ACHN (cell line): ENCODE measurements at regions not wholly inside any gene's neighbourhood (a gene's known extent, or its start where the extent isn't known, plus 50 kb on each side); places are given as distances from the start of the nearest gene placed in this dataset.

Experiments used
- DNase-seq: peaks from one replicate; pipeline ENCODE4 v3.0.0-alpha.2; 2015
- in situ Hi-C: cut with HindIII; loops from 2 replicates; pipeline ENCODE4 v1.10.0; 2017; ENCODE audit warnings: low sequenced_read_pairs, low pct_ligation_motif_present, low pct_unique_long_range_greater_than_20kb

GRCh38 chr2:2764001-2764355 is 432.9 kb upstream of the MYT1L start:
- DNase-seq: no peak
- in situ Hi-C loops: no loop called here

DNA sequence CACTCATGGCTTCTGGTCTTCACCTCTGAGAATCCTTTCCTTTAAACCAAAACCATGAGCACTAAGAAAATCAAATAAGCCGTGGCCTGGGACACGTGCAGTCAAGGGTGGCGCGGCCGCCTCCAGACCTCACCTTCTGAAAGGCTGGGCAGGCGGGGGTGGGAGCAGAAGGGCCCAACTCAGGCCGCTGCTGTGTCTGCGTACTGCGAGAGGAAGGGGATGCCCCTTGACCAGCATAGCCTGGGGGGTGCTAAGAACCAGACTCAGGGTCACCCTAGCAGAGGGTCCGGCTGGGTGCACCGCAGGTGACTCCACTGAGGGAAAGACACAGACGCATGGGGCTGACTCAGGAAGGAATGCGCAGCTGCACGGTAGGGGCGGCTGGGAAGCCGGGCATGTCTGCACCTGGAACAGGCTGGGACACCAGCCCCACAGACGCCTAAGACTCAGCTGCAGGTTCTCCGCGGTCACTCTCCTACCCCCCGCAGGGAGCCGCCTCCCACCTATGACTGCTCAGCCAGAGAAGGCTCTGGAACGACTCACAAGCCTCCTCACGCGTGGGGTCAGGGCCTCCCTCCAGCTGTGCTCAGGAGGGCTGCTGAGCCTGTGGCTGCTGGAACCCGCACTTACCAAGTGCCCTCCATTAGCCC is 432.4 kb upstream of the MYT1L start:
- in situ Hi-C loops: no loop called here

DNA sequence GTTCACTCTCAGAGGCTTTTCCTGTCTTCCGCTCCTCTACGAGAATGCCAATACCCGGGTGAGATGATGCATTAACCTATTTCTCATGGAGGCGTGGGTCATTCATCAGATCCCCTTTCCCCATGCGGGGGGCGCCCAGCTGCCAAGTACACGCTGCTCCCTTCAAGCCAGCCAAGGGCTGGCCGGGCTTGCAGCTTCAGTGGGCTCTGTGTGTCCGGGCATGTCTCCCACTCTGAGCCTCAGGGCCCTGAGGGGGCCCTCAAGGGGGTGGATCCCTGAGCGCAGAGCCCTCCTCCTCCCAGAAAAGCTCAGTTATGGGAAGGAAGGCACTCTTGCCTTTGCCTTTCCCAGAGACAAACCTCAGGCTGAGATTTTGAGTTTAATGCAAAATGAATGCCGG is 431.8 kb upstream of the MYT1L start:
- in situ Hi-C loops: no loop called here

More for the DNA sequence above, 432.4 kb upstream of the MYT1L start:
- no peak for DNase-seq

DNA sequence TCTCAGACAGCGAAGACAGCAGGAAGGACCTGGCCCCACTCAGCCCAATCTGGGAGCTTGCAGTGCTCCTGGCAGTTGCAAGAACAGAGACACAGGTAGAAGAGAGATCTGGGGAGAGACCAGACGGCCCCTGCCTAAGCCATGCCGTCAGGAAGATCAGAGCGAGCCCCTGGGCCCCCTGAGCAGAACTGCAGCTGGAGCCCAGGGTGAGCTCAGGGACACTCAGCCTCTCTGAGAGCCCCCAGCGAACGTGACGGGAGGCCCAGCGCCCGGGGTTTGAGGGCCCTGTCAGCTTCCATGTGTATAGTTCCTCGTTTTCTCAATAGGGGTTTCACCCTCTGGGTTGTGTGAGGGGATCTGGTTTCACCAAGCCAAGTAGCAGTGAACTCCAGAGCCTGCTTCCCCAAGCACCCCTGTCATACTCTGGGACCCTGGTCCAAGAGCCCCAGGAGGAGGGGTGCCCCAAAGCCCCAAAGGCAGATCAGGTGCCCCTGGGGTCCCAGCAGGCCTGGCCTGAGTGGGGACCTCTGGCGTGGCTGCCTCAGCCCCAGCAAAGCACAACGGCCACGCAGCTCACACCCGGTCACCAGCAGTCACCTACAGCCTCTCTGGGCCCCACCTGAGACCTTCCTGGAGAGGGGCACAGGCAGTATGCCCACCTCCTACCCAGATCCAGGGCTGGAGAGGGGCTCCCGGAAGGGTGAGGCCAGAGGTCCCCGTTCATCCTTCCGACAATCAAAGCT is 431.3 kb upstream of the MYT1L start:
- no peak for DNase-seq
- in situ Hi-C loops: no loop called here

More for the DNA sequence above, 431.8 kb upstream of the MYT1L start:
- DNase-seq: no peak

DNA sequence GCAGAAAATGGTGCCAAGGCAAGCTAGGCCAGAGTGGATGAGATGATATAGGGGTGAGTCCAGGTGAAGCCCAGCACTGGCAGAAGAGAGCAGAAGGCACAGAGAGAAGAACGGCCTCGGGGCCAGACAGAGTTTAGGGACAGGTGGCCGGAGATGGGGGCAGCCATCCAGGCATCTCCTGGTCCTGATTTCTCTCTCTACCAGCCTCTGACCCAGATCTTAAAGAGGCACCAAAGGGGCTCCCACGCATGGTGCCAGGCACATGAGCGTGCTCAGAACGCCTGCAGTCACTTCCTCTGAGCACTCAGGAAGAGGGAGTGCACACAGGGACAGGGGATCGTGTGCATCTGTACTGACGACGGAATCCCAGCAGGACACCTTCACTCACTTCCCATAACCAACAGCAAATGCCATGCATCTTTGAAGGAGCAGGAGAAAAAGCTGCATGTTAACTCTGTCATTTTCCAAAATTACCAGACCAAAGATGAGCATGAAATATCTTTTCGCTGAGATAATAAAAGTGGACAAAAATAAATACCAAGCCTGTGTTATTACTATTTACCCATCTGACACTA is 427.8 kb upstream of the MYT1L start:
- in situ Hi-C loops: no loop called here
- DNase-seq: no peak

GRCh38 chr2:2757764-2758163 is 426.7 kb upstream of the MYT1L start:
- DNase-seq: no peak
- in situ Hi-C loops: no loop called here

GRCh38 chr2:2756886-2757285 is 425.8 kb upstream of the MYT1L start:
- DNase-seq: no peak
- in situ Hi-C loops: no loop called here

DNA sequence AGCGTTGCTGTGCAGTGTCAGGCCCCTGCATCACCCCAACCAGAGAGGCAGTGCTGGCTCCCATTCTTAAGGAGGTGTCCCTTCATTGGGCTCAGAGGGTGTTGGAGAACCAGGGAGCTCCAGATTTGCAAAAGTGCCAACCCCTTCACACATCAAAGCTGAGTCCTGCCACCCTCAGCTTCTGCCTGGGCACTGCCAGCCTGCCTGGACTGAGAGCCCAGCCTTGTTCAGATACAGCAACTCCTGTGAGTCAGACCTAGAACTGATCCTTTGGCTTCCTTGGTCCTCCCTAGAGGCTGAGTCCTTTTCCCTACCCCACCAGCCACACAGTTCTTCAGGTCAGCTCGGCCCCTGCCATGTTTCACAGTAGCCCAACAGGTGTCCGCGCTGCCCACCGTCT is 424.9 kb upstream of the MYT1L start:
- DNase-seq: no peak
- in situ Hi-C loops: no loop called here

DNA sequence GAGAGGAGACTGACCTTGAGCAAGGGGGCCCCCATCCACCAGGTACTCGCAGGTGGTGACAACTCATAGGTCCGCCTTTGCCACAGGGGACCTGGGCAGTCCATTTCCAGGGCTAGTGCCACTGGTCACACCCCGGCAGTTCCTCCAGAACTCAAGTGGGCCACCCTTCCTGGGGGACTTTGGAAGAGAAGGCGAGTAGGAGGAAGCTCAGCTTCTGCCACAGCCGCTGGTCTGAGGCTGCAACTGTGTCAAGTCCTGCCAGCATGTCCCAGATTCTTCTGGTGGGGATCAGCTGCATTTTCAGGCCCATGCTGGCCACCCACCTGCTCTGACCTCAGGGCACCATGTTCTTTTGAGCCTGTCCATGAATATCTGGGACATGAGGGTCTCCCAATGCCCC is 423.9 kb upstream of the MYT1L start:
- in situ Hi-C loops: no loop called here
- no peak for DNase-seq

DNA sequence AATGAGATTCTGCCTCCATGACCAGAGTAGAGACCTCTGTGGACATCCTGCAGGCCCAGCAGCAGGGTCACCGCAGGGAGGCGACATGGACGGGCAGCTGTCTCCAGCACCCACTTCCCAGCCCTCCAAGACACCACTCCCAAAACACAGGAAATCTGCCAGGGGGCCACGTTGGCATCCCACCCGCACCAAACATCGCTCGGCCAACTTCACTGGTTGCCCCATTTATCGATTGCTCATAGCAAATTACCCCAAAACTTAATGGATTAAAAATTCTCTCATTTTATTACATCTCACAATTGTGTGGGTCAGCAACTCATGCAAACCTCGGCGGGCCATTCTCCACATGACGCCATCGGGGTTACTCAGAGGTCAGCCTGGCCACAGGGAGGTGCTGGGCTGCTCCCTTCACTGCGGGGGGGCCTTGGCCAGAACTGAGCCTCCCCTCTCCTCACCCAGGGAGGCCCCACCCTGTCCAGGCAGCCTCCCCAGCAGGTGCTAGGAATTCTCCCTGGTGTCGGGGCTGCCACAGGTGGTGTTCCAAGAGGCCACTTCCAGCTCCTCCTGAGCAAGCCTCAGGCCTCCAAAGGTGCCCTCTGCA is 420.7 kb upstream of the MYT1L start:
- no peak for DNase-seq
- in situ Hi-C loops: no loop called here

DNA sequence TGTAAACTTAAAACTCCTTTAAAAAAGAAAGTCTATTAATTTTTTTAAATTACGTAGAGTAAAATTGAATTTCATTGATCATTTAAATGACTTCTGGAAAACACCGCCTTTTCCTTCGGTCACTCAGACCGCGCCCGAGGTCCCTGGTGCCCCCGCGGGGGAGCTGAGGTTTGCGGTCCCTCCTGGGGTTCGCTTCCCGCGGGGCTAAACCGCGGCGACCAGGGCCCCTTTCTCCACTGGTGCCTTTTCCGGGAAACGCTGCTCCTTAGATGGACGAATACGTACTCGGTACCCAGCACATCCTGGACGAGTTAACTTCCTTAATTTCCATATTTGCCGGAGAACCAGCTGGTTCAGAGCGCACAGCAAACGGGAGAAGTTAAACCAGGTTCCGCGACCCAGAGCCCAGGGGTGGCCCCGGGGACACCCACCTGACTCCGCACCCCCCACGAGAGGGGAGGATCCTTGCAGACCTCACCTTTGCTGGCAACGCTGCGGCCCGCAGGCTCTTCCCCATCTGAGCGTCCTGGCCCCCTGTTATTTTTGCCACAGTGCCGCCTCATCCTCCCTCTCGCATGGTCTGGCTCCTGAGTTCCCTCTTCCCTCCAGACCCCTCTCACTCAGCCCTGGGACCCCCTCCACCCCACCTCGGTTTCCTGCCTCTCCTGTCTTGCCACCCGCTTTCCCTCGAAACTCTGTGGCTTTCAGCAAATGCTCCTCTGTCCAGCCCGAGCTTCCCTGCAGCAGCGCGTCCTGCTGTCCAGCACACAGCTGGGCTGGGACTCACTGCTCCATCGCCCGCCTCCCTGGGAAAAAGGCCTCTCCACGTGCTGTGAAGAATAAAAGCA is 420.0 kb upstream of the MYT1L start:
- in situ Hi-C loops: no loop called here
- no peak for DNase-seq

DNA sequence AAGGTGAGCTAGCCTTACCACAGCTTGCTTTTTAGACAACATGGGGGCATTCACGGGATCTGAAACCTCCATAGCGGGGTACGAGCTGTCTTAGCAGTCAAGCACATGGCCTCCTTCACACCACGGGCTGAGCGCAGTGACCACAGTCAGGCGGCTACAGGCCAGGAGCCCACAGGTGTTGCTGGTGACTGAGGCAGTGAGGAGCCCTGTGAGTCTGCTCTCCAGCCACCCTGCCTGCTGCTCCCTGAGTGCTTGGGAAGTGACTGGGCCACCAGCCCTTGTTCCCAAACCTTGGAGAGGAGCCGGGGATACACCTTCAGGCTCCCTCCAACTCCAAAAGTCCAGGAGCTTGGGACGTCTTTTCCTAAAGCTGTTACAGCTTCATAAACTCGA is 418.1 kb upstream of the MYT1L start:
- in situ Hi-C loops: no loop called here
- no peak for DNase-seq

- DNase-seq: no peak
- in situ Hi-C loops: no loop called here
Observed at GRCh38 chr2:2748399-2749205, 417.5 kb upstream of the MYT1L start.

DNA sequence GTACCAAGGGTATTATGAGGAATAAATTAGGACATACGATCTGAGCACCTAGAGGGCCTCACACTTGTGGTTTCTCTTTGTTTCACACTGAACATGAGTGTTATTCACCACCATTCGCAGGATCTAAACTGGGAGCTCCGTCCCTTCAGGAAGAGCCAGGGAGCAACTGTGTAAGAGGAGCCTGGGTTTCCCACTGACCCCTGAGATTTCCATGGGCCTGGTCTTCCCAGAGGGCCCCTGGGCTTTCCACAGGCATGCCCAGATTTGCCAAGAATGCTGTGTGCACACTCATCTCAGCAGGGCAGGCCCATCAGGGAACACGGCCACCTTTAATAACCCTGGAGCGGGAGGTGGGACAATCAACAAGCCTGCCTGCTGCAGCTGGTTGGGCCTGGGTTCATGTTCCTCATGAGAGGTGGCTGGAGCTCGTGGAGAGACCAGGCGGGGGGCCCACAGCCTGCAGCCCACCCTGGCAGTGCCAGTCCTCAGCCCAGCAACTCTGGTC is 416.8 kb upstream of the MYT1L start:
- in situ Hi-C loops: no loop called here
- no peak for DNase-seq

DNA sequence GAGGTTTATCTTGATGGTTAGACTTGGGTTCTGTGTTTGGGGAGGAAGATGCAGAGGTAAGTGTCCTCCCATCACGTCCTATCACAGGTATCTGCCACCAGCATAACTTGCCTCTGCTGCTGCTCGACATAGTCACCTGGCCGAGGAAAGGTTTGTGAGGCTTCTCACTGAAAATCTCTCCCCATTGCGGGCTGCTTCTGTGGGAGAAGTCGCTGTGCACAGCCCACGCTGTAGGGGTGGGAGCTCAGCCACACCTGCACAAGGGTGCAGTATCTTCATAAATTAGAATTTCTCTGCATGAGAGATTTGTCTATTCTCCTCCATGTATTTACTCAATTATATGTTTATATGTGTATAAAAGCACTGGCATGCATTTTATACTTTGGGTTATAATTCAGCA is 415.7 kb upstream of the MYT1L start:
- in situ Hi-C loops: no loop called here
- no peak for DNase-seq

GRCh38 chr2:2744958-2745715 is 414.1 kb upstream of the MYT1L start:
- DNase-seq: no peak
- in situ Hi-C loops: no loop called here

DNA sequence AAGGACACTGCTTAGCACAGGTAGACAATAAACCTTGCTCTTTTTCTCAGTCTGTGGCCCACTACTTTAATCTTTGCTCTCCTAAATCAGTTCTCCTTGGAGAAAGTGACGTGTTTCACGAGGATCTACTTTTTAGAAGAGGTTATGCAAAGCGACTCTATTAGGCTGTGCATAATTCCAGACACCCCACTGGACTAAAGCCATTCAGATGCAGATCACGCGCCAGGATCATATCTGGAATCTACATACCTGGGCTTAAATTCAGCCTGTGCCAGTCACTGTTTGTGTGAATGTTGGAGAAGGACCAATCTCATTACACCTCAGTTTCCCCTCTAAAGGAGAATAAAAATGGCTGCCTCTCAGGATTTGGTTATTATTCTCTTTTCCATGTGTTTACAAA is 413.0 kb upstream of the MYT1L start:
- in situ Hi-C loops: no loop called here
- DNase-seq: no peak
